ENCODE measurements at regions not wholly inside any gene's neighbourhood (a gene's known extent, or its start where the extent isn't known, plus 50 kb on each side); places are given as distances from the start of the nearest gene placed in this dataset.
"Not testable (repeated sequence)": the region's sequence is repeated elsewhere in the genome, so short reads cannot be mapped to it uniquely, and the experiment has no call there.

DNA sequence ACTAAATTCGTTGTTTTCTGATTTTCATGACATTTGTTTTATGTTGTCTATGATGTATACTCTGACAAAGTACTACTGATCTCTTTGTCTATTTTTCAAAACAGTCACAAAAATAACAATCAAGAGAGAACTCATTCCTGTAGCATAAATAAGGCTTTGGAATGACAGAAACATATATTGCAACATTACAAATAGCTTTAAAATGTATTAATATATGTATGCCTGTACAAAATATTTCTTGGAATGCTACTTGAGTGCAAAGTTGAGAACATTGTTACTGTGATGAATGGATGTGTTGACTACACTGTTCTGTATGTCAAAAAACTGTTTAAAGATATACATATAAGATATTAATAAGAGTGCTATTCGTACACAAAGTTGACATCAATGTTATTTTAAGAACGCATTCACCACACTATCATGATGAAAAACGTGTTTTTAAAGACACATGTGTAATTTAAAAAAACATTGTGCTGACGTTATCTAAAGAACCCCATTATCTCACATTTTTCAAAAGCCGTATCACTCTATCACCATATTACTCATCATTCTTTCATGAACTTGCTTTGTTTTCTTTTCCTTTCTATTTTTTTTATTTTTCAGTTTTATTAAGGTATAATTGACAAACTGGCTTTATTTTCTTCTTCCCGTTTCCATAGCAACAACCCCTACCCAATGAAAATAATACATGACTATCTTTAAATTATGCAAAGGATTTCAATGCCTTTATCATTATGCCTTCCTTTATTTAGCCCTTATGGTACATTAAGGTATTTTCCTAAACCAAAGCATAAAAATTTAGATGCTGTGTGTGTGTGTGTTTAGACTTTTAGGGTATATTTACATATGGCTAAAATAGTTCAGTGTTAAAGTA lies 918.8 kb downstream of the SLITRK1 start:
- DNase-seq (ENCODE audit: low spot score): no peak

DNA sequence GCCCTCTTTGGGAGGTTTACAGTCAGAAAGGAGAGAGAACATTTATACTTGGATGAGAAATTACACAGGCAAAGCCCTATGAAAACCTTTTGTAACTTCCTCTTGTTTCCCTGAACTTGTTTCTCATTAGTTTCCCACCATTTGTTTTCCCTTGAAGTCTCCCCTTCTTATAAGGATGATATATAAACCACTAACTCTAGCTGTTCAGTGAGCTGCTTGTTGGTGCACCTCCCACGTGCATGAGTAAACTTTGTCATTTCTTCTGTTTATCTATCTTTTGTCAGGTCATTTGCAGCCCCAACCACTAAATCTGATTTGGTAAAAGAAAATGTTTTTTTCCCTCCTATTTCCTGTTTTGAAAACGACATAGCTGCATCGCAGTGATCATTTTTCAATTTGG lies 919.9 kb downstream of the SLITRK1 start:
- DNase-seq (ENCODE audit: low spot score): no peak

DNA sequence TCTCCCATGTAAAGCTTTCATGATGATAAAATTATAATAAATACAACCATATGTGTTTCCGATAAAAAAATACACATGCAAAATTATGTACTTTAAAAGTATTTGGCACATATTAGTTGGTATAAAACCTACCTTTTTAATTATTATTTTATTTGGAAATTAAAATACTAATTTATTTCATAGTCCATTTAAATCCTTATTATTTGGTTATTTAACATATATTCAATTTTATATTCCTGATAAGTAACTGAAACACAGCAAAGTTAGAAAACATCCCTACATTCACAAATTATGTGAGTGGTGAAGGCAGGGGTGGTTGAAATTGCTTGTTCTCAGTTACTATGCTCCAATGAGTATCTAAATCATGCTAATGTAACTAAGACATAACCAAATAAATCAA lies 920.5 kb downstream of the SLITRK1 start:
- no peak for DNase-seq (ENCODE audit: low spot score)

DNA sequence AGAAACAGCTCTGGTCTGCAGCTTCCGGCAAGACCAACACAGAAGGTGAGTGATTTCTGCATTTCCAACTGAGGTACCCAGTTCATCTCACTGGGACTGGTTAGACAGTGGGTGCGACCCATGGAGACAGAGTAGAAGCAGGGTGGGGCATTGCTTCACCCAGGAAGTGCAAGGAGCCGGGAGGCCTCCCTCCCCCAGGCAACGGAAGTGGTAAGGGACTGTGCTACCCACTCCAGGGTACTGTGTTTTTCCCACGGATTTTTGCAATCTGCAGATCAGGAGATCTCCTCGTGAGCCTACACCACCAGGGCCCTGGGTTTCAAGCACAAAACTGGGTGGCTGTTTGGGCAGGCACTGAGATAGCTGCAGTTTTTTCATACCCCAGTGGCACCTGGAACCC lies 929.9 kb downstream of the SLITRK1 start:
- not testable (repeated sequence) for DNase-seq (ENCODE audit: low spot score)

DNA sequence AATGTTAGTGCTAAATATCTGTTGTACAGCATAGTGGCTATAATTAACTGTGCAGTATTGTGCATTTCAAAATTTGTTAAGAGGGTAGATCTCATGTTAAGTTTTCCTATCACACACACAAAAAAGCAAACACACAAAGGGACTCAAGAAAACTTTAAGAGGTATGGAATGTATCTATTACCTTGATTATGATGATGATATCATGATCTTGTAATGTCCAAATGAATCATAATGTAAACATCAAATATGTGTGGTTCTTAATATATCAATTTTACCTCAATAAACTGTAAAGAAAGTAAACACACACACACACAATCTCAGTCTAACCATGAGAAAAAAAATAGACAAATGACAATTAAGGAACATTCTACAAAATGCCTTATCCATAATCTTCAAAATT lies 934.6 kb downstream of the SLITRK1 start:
- DNase-seq (ENCODE audit: low spot score): no peak

DNA sequence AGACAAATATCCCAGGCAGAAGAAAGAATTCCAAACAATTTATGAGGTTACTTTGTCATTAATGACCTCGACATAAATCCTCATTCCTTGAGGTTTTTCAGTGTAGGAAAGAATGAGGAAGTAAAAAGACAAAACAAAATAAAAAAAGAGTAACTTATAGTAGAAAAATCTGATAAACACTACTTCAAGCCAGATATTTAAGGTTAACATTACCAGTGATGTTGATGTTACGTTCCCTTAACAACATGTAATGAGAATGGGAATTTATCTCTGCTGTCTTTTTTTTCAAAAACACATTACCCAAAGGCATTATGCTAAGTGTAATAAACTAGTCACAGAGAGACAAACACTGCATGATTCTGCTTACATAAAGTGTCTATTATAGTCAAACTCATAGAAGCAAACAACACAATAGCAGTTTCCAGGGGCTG lies 935.1 kb downstream of the SLITRK1 start:
- no peak for DNase-seq (ENCODE audit: low spot score)

DNA sequence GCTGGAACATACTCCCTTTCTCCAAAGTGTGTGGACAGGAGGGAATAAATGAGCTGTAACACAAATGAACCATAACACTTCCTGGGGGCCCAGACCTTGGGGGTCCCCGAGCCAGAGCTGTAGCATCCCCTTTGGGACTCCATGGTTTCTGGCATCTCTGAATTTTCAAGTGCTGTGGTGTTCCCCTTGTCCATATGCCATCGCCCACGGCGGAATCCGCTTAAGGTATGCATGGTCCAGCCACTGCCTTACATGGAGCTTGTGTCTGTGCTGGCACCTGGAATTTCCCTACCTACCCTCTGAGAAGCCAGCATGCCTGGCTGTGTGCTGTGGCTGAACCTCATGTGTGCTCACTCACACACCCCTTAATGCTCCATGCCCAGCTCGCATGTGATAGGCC lies 943.6 kb downstream of the SLITRK1 start:
- no peak for DNase-seq (ENCODE audit: low spot score)

DNA sequence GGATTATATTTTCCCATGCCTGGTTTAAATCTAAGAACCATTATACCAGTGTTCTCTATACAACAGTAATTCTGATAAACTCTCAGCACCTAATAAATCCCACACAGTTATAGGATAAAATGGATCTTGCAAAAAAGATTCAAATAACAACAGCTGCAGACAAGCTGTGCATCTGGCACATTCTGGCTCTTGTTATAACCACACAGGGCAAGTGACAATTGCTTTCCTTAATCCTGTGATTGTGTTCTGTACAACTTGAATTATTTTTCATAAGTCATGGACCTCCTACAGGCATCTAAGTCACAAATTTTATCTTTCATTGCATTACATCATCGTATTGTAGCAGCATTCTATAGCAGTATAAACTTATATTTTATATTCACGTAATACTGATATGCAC lies 948.3 kb downstream of the SLITRK1 start:
- no peak for DNase-seq (ENCODE audit: low spot score)

DNA sequence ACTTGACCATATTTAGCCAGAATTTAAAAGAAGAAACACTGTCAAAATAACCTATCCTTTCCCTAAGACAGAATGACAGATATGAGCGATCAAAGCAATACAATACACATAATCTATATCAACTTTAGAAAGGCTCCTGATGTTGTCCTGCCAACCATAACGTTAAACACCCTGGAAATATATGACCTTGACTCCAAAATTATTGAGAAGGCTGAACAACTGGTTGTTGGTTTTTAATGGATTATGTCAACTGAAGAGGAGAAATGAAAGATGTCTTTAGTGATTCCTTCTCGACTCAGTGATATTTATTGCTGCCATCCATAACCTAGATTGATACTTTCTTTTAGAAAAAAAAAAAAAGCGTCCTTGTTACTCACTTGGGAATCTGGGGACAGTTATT lies 957.2 kb downstream of the SLITRK1 start:
- no peak for DNase-seq (ENCODE audit: low spot score)

DNA sequence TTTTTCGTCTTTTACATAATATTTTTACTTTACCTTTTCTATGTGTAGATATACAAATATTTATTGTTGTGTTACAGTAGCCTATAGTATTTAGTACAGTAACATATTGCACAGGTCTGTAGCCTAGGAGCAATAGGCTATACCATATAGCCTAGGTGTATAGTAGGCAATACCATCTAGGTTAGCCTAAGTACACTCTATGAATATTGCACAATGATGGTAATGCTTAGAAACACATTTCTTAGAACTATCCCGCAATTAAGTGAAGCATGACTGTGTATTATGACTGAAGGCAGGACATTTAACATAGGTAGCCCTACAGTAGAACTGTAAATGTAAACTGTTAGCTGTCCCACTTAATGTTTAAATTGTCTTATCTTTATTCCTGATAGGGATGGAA lies 964.3 kb downstream of the SLITRK1 start:
- no peak for DNase-seq (ENCODE audit: low spot score)

DNA sequence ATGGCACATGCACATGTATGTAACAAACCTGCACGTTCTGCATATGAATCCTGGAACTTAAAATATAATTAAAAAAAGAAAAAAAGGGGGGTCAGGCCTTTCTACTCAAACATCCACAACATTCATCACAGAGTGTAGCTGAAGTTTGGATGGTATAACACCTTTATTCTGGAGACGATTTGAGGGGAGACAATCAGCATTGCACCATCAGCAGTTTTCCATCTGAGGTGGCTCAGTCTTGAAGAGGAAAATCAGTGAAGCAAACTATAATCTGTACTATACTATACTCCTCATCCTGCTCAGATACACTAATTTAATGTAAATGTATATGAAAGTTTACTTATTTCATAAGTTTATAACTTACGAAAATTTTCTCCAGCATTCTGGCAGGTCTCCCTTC lies 969.7 kb downstream of the SLITRK1 start:
- DNase-seq (ENCODE audit: low spot score): no peak

DNA sequence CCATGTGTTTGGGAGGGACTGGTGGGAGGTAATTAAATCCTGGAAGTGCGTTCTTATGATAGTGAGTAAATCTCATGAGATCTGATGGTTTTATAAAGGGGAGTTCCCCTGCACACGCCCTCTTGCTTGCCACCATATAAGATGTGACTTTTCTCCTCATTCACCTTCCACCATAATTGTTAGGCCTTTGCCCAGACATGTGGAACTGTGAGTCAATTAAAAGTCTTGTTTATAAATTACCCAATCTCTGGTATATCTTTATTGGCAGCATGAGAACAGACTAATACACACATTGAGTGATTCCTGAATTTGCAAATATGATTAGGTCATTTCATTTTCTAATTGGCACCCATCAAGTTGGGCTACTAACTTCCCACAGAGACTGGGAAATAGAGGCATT lies 977.2 kb downstream of the SLITRK1 start:
- no peak for DNase-seq (ENCODE audit: low spot score)

DNA sequence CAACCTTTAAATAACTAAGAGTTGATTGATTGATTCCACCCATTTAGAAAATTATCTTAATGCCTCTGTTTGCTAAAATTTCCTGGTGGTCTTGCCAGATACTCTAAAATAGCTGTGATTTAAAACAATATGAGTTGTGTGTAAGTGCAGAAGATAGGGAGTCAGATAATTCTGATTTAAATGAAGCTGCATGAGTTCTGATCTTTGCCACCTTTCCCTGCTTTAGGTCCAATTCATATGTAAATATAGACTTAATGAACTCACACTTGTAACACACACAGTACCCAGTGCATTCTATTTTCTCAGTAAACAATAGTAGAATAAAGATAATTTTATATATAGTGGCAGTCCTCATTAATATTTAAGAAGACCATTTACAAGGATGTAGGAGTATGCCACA lies 981.8 kb downstream of the SLITRK1 start:
- no peak for DNase-seq (ENCODE audit: low spot score)

DNA sequence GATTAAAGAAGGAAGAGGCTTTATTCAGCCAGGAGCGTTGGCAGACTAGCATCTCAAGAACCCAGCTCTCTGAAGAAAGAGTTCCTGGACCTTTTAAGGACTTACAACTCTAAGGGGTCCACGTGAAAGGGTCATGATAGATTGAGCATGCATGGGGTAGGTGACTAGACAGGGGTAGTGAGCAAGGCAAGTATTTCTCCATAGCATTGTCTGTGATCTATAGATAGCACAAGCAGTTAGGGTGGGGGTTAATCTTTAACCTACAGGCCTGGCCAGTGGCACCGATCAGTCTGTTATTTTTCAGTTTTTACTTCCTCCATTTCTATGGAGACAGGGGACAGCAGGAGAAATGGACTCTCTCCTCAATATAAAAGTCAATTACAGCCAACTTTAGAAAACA lies 983.7 kb downstream of the SLITRK1 start:
- DNase-seq (ENCODE audit: low spot score): no peak

DNA sequence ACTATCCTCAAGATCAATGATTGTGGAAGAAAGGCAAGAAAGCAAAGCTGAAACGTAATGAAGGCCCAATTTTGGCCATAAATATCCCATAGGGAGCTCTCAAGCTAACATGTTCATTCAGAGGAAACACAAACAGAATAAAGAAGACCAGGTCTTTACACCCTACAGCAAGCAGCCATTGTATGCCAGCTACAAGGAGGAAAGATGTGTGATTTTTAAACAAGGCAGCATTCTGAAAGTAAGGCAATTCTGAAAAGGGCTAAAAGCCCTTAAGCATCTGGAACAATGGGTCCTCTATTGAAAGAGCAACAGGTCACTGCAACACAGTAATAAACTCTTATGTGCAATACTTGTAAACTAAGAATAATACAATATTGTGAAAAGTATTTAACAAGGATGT lies 1002.4 kb downstream of the SLITRK1 start:
- no peak for DNase-seq (ENCODE audit: low spot score)

DNA sequence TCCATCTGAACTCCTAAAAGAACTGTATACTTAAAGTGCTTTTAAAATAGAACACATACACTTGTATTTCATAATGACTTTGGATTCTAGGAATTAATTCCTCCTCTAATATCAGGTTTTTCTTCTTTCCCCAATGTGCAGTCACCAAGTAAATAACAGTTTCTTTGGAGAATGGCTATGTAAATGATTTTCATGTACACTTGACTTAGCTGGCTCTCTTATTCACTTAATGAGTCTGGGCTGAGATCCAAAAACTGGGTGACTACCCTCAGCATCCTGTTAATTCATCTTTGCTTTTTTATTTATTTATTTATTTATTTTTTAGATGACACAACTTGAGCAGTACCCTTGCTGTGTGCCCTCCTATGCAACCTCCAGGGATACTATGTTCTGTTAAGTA lies 1003.7 kb downstream of the SLITRK1 start:
- DNase-seq (ENCODE audit: low spot score): no peak

DNA sequence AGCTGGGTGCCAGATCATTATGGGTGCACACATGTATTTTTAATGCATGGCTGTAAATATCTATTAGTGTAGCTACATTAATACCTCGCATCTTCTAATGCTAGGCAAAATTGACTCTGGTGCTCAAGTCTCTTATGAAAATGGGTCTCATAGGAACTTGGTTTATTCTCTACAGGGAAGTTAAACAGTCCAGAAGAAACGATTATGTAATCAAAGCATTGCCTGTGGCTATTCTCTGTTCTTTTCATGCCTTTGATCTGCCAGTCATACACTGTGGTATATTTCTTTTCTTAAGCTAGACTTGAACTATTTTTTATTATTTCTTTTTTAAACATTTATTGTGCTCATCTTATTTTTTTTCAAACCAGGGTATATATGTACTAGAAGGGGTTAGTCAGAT lies 1015.0 kb downstream of the SLITRK1 start:
- no peak for DNase-seq (ENCODE audit: low spot score)

DNA sequence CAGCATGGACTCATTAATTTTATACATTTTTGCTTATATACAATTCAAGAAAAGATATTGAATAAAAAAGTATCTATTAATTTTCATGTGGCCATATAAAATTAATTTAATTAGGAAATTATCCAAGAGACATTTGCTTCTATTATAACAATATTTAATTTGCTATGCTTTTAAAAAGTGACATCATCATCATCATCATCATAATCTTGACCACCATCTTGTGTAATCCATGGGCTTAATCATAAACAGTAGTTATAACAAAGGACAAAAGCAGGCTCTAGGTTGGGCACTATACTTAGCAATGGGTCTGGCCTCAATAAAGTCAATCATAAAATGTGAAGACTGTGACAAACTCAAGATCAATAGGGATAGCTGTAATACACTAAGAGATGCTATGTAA lies 1031.6 kb downstream of the SLITRK1 start:
- DNase-seq (ENCODE audit: low spot score): no peak

DNA sequence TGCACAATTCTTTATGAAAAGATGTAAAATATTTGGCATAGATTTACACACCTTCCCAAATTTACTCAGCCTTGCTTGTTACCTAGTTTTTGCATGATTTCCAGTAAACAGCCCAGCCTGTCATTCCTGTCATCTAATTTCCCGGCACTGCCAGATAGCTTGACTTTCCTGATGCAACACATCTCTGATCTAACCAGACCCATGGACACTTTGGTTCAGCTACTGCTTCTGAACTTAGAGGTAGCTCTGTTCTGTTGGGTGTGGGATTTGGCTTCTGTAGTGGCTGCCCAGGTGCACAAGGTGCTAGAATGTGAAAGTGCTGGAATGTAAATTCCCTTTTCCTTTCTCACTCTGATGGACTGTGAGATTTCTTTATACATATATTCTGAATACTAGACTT lies 1033.5 kb downstream of the SLITRK1 start:
- DNase-seq (ENCODE audit: low spot score): no peak

DNA sequence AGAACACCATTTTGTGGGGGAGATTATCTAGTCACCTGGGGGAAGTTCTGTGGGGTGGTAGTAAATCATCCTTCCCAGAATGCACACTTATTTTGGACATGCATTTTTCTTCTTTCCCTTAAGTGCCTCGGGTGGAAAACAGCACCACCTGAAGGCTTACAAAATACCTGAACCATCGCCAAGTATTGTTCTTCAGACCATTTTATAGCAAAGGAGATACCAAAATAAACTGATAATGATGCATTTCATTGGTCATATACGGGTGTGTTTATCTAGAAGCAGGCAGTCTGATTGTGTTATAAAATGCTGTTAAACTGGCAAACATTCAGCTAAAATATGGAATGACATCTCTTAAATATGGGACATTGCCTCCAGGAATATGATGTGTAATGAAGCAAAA lies 1034.7 kb downstream of the SLITRK1 start:
- DNase-seq (ENCODE audit: low spot score): no peak

DNA sequence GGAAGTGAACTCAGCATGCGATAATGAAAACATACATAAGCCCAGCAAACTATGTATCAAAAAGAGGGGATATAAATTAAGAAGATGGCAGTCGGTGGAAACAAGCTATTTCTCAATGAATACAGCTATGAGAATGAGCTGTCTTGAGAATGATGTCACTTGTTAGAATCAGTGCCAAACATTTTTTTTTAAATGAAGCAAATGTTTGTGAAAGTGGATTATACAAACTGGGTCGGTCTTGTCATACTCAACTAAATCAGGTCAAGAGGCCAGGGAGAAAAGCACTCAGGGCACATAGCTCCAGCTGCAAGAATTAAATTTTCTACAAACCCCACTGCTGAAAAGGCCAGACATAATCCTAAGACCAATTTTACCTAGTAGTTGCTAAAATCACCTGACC lies 1048.4 kb downstream of the SLITRK1 start:
- no peak for DNase-seq (ENCODE audit: low spot score)

DNA sequence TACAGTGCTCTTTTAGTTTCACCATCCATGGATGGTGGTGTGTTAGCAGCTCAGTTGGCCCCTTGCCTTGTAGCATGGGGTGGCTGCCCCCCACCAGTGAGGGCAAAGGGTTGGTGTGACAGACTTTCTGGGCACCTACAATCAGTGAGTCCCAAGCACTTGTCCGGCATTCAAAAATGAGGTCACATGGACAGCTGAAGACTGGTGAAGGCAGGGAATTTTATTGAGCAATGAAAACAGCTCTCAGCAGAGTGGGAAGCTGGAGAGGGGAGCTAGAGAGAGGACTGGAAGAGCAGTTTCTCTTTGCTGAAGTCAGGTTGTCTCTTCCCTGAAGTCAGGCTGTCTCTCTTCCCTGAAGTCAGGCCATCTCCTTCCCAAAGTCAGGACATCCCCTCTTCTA lies 1053.2 kb downstream of the SLITRK1 start:
- DNase-seq (ENCODE audit: low spot score): no peak

DNA sequence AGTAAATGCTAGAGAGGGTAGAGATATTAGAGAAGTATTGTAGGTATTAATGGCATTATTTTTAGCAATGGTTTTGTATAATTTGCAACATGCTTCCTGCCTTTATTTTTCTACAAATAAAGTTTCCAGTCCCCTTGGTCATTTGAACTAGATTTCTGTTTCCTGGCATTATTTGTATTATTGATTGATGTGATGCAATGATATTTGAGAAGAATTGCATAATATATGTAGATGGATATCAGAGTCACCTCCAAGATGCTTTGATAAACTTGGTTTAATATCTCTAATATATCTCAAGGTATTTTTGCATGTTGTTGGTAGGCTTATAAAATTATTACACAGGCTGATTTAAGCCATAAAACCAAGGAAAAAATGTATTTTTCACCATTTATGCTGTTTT lies 1054.5 kb downstream of the SLITRK1 start:
- DNase-seq (ENCODE audit: low spot score): no peak

DNA sequence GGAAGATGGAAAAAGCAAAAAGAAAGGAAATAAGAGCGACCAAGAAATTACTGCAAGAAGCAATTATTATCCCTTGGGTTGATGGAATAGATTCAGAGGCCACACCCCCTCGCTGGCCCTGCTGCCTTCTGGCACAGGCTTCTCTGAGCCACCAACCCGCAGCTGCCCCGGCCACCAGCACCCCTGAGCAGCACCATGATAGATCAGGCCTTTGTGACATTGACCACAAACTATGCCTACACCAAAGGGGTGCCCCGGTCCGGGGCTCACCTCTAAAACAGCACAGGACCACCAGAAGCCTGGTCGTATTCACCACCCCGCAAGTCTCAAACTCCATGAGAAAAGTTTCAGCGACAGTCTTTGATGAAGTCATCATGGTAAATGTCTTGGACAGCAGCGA lies 1059.3 kb downstream of the SLITRK1 start:
- DNase-seq (ENCODE audit: low spot score): no peak
